ENCODE measurements at regions not wholly inside any gene's neighbourhood (a gene's known extent, or its start where the extent isn't known, plus 50 kb on each side); places are given as distances from the start of the nearest gene placed in this dataset.

- TF ChIP-seq CTCF (conservative IDR thresholded peaks at IDR 0.05; ENCODE audit: low read length) (no peak), EZH2phosphoT487 (IDR thresholded peaks at IDR 0.05; ENCODE audit: borderline replicate concordance, low read depth, low read length) (no peak)
These were observed 150.2 kb upstream of the SLCO3A1 start for GRCh38 chr15:91703274-91703673.
